IMR-90 (cell line): ENCODE measurements at regions not wholly inside any gene's neighbourhood (a gene's known extent, or its start where the extent isn't known, plus 50 kb on each side); places are given as distances from the start of the nearest gene placed in this dataset.

Experiments
- ATAC-seq: fragments of 200-7000 bp; cut with Tn5 transposase; 2 replicates; pipeline ENCODE4 v1.9.1; 2020; ENCODE audit warnings: low read depth, mild to moderate bottlenecking, moderate library complexity
- BruUV-seq: library from RNA; stranded (reverse); fragments of 400-500 nt; replicated peaks from 2 replicates; lab custom pipeline; 2021; lab: Mats Ljungman, UMichigan
- CTCF ChIA-PET: fragments of 300-600 bp; formaldehyde crosslinking; extraction: SDS; loops from one replicate; lab custom pipeline; 2021; ENCODE audit warnings: antibody characterized with exemption; lab: Yijun Ruan, JAX
- POLR2A ChIA-PET: fragments of 300-600 bp; sonication (Branson Sonifier 250); formaldehyde crosslinking; loops from one replicate; lab custom pipeline; 2022; ENCODE audit warnings: antibody characterized with exemption; ENCODE audit not compliant: unreplicated experiment; lab: Charles Lee
- DNase-seq: peaks from one replicate; pipeline ENCODE4 v3.0.0; 2013
- H2AFZ ChIP-seq: replicated peaks from 2 replicates; pipeline ENCODE3; 2013; ENCODE audit warnings: low read length, mild to moderate bottlenecking; ENCODE audit not compliant: poor library complexity
- H2AK5ac ChIP-seq: 2 replicates; pipeline ENCODE4 v1.6.1; 2013; ENCODE audit warnings: low read depth, low read length, inconsistent platforms
- H2AK9ac ChIP-seq: replicated peaks from 2 replicates; pipeline ENCODE3; 2013; ENCODE audit warnings: mild to moderate bottlenecking, low read depth, low read length, moderate library complexity; ENCODE audit not compliant: poor library complexity
- H2BK120ac ChIP-seq: 2 replicates; pipeline ENCODE4 v1.6.1; 2013; ENCODE audit warnings: low read depth, low read length, inconsistent platforms
- H2BK15ac ChIP-seq: 3 replicates; pipeline ENCODE4 v1.6.1; 2013; ENCODE audit warnings: low read depth, low read length, inconsistent platforms
- H2BK20ac ChIP-seq: 2 replicates; pipeline ENCODE4 v1.6.1; 2013; ENCODE audit warnings: low read depth, mild to moderate bottlenecking, inconsistent platforms, low read length, moderate library complexity
- H2BK5ac ChIP-seq: 2 replicates; pipeline ENCODE4 v1.6.1; 2013; ENCODE audit warnings: mild to moderate bottlenecking, low read depth, low read length, inconsistent platforms; ENCODE audit not compliant: poor library complexity, severe bottlenecking
- H3K14ac ChIP-seq: replicated peaks from 2 replicates; pipeline ENCODE4 v1.6.1; 2013; ENCODE audit warnings: low read depth, low read length, inconsistent platforms
- H3K18ac ChIP-seq: 2 replicates; pipeline ENCODE4 v1.6.1; 2013; ENCODE audit warnings: low read depth, low read length, control low read depth
- H3K23ac ChIP-seq: 2 replicates; pipeline ENCODE4 v1.6.1; 2013; ENCODE audit warnings: low read depth, low read length, inconsistent platforms
- H3K27ac ChIP-seq: 2 replicates; pipeline ENCODE4 v1.5.1; 2013; ENCODE audit warnings: mild to moderate bottlenecking, control low read depth, low read length; ENCODE audit not compliant: insufficient read depth
- H3K27me3 ChIP-seq: 2 replicates; pipeline ENCODE4 v1.6.1; 2013; ENCODE audit warnings: low read length; ENCODE audit not compliant: control insufficient read depth, insufficient read depth
- H3K36me3 ChIP-seq: 2 replicates; pipeline ENCODE4 v1.6.1; 2013; ENCODE audit warnings: low read length, mixed read lengths; ENCODE audit not compliant: control insufficient read depth, insufficient read depth
- H3K4ac ChIP-seq: 2 replicates; pipeline ENCODE4 v1.6.1; 2013; ENCODE audit warnings: low read depth, low read length, inconsistent platforms
- H3K4me1 ChIP-seq: 2 replicates; pipeline ENCODE4 v1.6.1; 2013; ENCODE audit warnings: low read length, mixed read lengths; ENCODE audit not compliant: control insufficient read depth, insufficient read depth
- H3K4me2 ChIP-seq: 2 replicates; pipeline ENCODE4 v1.6.1; 2013; ENCODE audit warnings: low read depth, mild to moderate bottlenecking, control low read depth, low read length, moderate library complexity
- H3K4me3 ChIP-seq: 2 replicates; pipeline ENCODE4 v1.5.1; 2013; ENCODE audit warnings: low read depth, mild to moderate bottlenecking, control low read depth, low read length, moderate library complexity; ENCODE audit not compliant: insufficient read depth
- H3K56ac ChIP-seq: 2 replicates; pipeline ENCODE4 v1.6.1; 2013; ENCODE audit warnings: low read length, inconsistent platforms; ENCODE audit not compliant: insufficient read depth; ENCODE audit errors: extremely low read depth
- H3K79me1 ChIP-seq, 2 experiments: 2 replicates each; pipeline ENCODE4 v1.6.1; 2013; ENCODE audit warnings: low read length in 2 of 2, inconsistent platforms in 1 of 2, low read depth in 1 of 2
- H3K9ac ChIP-seq: 2 replicates; pipeline ENCODE4 v1.6.1; 2013; ENCODE audit warnings: low read depth, low read length, control low read depth
- H3K9me1 ChIP-seq: 2 replicates; pipeline ENCODE4 v1.6.1; 2013; ENCODE audit warnings: low read length, inconsistent platforms; ENCODE audit not compliant: insufficient read depth
- H3K9me3 ChIP-seq: 2 replicates; pipeline ENCODE4 v1.6.1; 2013; ENCODE audit warnings: low read length; ENCODE audit not compliant: control insufficient read depth, insufficient read depth
- H4K20me1 ChIP-seq: 2 replicates; pipeline ENCODE4 v1.6.1; 2013; ENCODE audit warnings: low read length, inconsistent platforms; ENCODE audit not compliant: insufficient read depth
- H4K5ac ChIP-seq: 2 replicates; pipeline ENCODE4 v1.6.1; 2013; ENCODE audit warnings: mild to moderate bottlenecking, low read depth, low read length, control low read depth
- H4K8ac ChIP-seq, 2 experiments: 2 replicates each; pipeline ENCODE4 v1.6.1; 2013; ENCODE audit warnings: low read depth in 2 of 2, low read length in 2 of 2, control low read depth in 1 of 2, inconsistent platforms in 1 of 2
- H4K91ac ChIP-seq: 2 replicates; pipeline ENCODE4 v1.6.1; 2013; ENCODE audit warnings: low read depth, low read length, inconsistent platforms; ENCODE audit not compliant: insufficient read depth
- BHLHE40 ChIP-seq: fragments of 150-350 bp; IDR thresholded peaks from 2 replicates; pipeline ENCODE4 v1.6.1; 2016; ENCODE audit warnings: mild to moderate bottlenecking, low read depth, low read length
- CHD1 ChIP-seq: IDR thresholded peaks from 2 replicates; pipeline ENCODE4 v1.6.1; 2012; ENCODE audit warnings: low read depth, low read length, improper control_type of control experiment
- MAZ ChIP-seq: IDR thresholded peaks from 2 replicates; pipeline ENCODE4 v1.6.1; 2012; ENCODE audit warnings: low read depth, mild to moderate bottlenecking, low read length, improper control_type of control experiment, moderate library complexity, borderline replicate concordance
- MXI1 ChIP-seq: IDR thresholded peaks from 2 replicates; pipeline ENCODE4 v1.6.1; 2012; ENCODE audit warnings: low read depth, mild to moderate bottlenecking, low read length, moderate library complexity, borderline replicate concordance
- POLR2A ChIP-seq: IDR thresholded peaks from 2 replicates; pipeline ENCODE4 v1.6.1; 2012; ENCODE audit warnings: mild to moderate bottlenecking, low read depth, low read length
- WGBS, 2 experiments: methylation state at CpG; one replicate each; pipeline versions ENCODE4 v1.1.5 to v1.1.7; 2013; ENCODE audit warnings: missing lambda C conversion rate in 2 of 2; ENCODE audit not compliant: insufficient read length in 1 of 2; ENCODE audit errors: extremely low coverage in 2 of 2; 5-methylcytosine and 5-hydroxymethylcytosine counted together
- dilution Hi-C: fragments of 300-500 bp; cut with HindIII; formaldehyde crosslinking; loops from one replicate; pipeline ENCODE4 v1.14.3; 2018; ENCODE audit warnings: low sequenced_read_pairs; ENCODE audit not compliant: unreplicated experiment
- in situ Hi-C: fragments of 300-500 bp; cut with MboI; formaldehyde crosslinking; loops from 3 replicates; pipeline ENCODE4 v1.14.3; 2019; ENCODE audit warnings: low sequenced_read_pairs, inconsistent platforms, mixed read lengths
- intact Hi-C: fragments of 100-400 bp; cut with micrococcal nuclease; formaldehyde crosslinking; loops from 2 replicates; pipeline ENCODE4 v1.10.0; 2022

DNA sequence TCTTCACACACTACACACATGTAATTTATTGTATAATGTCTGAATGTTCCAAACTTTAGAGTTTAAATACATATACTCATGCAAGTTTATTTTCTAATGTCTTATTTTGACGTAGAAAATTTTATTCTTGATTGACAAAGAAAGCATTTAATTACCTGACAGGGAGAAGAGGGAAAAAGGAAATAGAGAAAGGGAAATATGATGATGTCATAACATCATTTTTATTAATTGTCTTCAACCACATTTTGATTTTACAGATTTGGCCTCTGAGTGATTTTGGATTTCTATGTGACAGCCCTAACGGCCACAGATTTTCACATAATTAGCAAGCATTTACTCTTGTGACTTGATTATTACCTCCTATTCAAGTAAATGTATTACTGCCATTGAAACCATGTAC is 106.1 kb upstream of the FSTL4 start:
- dilution Hi-C loops: no loop called here

More for the DNA sequence above, 106.1 kb upstream of the FSTL4 start:
- Histone ChIP-seq H3K27me3 (peaks cover 1% of the 10 kb centered on the region; the same call in 1 of the 2 replicates), H3K4ac (no peak overlapping the region), H3K9ac (no peak overlapping the region), H3K14ac (no peak overlapping the region), H3K4me1 (no peaks in the 10 kb centered on the region), H2BK20ac (no peak overlapping the region), H2AFZ (no peak overlapping the region), H2BK15ac (no peak overlapping the region), H4K8ac (no peak overlapping the region), H2BK5ac (no peak overlapping the region), H3K27ac (no peak overlapping the region), H3K23ac (no peak overlapping the region), H3K18ac (no peak overlapping the region), H3K79me1 (no peaks in the 10 kb centered on the region), H4K91ac (no peak overlapping the region), H3K56ac (no peak overlapping the region), H4K20me1 (no peaks in the 10 kb centered on the region), H3K36me3 (no peaks in the 10 kb centered on the region), H2AK5ac (no peak overlapping the region), H3K4me3 (no peak overlapping the region), H3K9me3 (no peaks in the 10 kb centered on the region), H3K9me1 (no peaks in the 10 kb centered on the region), H3K4me2 (no peak overlapping the region), H4K5ac (no peak overlapping the region), H2AK9ac (no peak overlapping the region), H2BK120ac (no peak overlapping the region)
- POLR2A ChIA-PET: no interaction called here
- DNase-seq: no peak
- ATAC-seq: no peak
- CTCF ChIA-PET: no interaction called here
- no CpG with 5 or more reads among the region's 2 CpGs for WGBS, 2 experiments
- no peak for TF ChIP-seq MXI1
- TF ChIP-seq CHD1: no peak
- TF ChIP-seq BHLHE40: no peak
- TF ChIP-seq MAZ: no peak
- no peak for TF ChIP-seq POLR2A
- no TSS peak for BruUV-seq
- intact Hi-C loops (no loop called here), in situ Hi-C loops (no loop called here)
